Heart left ventricle (tissue), 13 donors: ENCODE measurements at regions not wholly inside any gene's neighbourhood (a gene's known extent, or its start where the extent isn't known, plus 50 kb on each side); places are given as distances from the start of the nearest gene placed in this dataset.

ENCODE experiments used
- POLR2A ChIP-seq, 2 donors: fragments of 450-650 bp; IDR thresholded peaks; one replicate each; pipeline ENCODE4 v1.6.1; 2017; ENCODE audit warnings: antibody characterized with exemption in 2 of 2, mild to moderate bottlenecking in 2 of 2, moderate library complexity in 2 of 2
- TF ChIP-seq, protein P1 (sequence below), 12 donors: fragments of 200-600 bp; sonication (generic) in 4 of 12; IDR thresholded peaks; one replicate each; pipeline versions ENCODE4 v1.5.0 to v1.8.0; 2018 to 2022; ENCODE audit warnings: antibody characterized with exemption in 12 of 12, mild to moderate bottlenecking in 5 of 12
- donor health status: ischemic (EF 13 %, LVEDD 7.1; RV severe dilation, severe dysfunction).
- donor health status: DM: no; HTN: yes; CAD: no.
- donor health status: DM: no; HTN: no; CAD: no.
- donor health status: ischemic (EF 25% LVEDD 6.9; RV normal size, moderate dysfunction).
- donor health status: ischemic (EF 25% LVEDD 5.7; RV mildly dilated, moderate dysfunction).
- donor health status: ischemic (EF 35%, LVEDD 5.7; RV mildly dilated, moderate dysfunction).
- donor health status: nonischemic (EF 11% LVEDD 7.7; RV severe dilation, severe dysfunction).
- donor health status: DM: yes; HTN: yes; CAD: no.
- donor health status: PGD.
- donor health status: ischemic (EF 29% LVEDD 5.4; RV normal size, mild dysfunction).
- donor health status: nonischemic (EF 23%, LVEDD 6.1; RV moderate dilation, normal function).

DNA sequence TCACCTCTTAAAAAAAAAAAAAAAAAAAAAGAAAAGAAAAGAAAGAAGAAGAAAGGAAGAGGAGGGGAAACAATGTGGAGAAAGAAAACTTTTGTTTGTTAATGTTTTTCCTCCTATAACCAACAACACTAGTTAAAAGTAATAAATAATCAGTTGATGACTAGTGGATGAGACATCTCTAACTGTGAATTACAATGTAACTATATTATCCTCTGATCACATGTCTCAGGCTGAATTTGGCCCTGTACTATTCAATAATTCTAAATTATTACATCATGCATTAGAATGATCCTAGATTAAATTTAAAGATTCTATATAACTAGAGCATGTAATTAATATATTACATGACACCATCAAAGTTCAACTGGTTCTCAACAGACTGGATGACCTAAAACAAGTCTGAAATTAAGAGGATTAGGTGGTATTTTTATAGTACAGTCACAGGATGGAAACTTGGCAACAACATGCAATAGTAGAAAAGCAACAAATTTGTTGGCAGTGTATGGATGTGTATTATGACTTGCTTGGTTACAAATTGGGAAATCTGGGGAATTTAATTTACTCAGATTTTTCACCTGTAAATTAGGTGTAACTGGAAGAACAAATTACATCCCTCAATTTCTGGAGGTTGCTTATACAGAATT, 269.3 kb upstream of the SETBP1 start:
- TF ChIP-seq, protein P1, sequence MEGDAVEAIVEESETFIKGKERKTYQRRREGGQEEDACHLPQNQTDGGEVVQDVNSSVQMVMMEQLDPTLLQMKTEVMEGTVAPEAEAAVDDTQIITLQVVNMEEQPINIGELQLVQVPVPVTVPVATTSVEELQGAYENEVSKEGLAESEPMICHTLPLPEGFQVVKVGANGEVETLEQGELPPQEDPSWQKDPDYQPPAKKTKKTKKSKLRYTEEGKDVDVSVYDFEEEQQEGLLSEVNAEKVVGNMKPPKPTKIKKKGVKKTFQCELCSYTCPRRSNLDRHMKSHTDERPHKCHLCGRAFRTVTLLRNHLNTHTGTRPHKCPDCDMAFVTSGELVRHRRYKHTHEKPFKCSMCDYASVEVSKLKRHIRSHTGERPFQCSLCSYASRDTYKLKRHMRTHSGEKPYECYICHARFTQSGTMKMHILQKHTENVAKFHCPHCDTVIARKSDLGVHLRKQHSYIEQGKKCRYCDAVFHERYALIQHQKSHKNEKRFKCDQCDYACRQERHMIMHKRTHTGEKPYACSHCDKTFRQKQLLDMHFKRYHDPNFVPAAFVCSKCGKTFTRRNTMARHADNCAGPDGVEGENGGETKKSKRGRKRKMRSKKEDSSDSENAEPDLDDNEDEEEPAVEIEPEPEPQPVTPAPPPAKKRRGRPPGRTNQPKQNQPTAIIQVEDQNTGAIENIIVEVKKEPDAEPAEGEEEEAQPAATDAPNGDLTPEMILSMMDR (IDR thresholded peaks at IDR 0.05), result no peak
- TF ChIP-seq POLR2A (IDR thresholded peaks at IDR 0.05), result no peak
